SJCRH30 (cell line): ENCODE measurements at regions not wholly inside any gene's neighbourhood (a gene's known extent, or its start where the extent isn't known, plus 50 kb on each side); places are given as distances from the start of the nearest gene placed in this dataset.
"Not testable (repeated sequence)": the region's sequence is repeated elsewhere in the genome, so short reads cannot be mapped to it uniquely, and the experiment has no call there.

Experiments
- DNase-seq, 2 experiments: peaks; one replicate each; pipeline ENCODE4 v3.0.0-alpha.2; 2015 to 2020
- H3K27ac ChIP-seq: fragments of 250-450 bp; sonication (Bioruptor Pico); 2 replicates; pipeline ENCODE4 v1.5.1; 2020; ENCODE audit warnings: mild to moderate bottlenecking, moderate library complexity
- H3K27me3 ChIP-seq: fragments of 250-450 bp; sonication (Bioruptor Pico); 2 replicates; pipeline ENCODE4 v1.5.1; 2020; ENCODE audit warnings: mild to moderate bottlenecking, moderate library complexity
- H3K36me3 ChIP-seq: fragments of 250-450 bp; sonication (Bioruptor Pico); 2 replicates; pipeline ENCODE4 v1.5.1; 2020; ENCODE audit warnings: mild to moderate bottlenecking, moderate library complexity
- H3K4me1 ChIP-seq: fragments of 250-450 bp; sonication (Bioruptor Pico); 2 replicates; pipeline ENCODE4 v1.5.1; 2020; ENCODE audit warnings: mild to moderate bottlenecking, moderate library complexity
- H3K4me3 ChIP-seq: fragments of 250-450 bp; sonication (Bioruptor Pico); 2 replicates; pipeline ENCODE4 v1.5.1; 2020; ENCODE audit warnings: mild to moderate bottlenecking, moderate library complexity
- H3K9me3 ChIP-seq: fragments of 250-450 bp; sonication (Bioruptor Pico); replicated peaks from 2 replicates; pipeline ENCODE4 v1.5.1; 2020; ENCODE audit warnings: mild to moderate bottlenecking, moderate library complexity

DNA sequence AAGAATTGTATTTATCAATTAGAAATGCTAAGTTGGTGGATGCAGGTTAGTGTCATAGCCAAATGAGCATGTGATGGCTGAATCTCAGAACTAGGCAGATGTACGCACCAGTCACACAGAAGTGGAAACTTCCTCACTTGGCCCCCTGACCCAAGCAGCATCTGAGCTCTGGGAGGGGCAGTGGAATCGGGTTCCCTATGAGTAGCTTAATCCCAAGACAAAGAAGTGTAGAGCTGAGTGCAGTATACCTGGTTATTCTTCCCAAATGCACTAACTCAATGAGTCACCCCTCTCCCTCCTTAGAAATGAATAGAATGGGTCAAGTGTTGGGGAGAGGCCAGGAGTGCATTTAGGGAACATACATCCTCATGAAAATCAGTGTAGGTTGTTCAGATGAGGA lies 224.6 kb downstream of the FAT3 start:
- no peaks in the 10 kb centered on the region for H3K27me3 ChIP-seq
- no peaks in the 10 kb centered on the region for H3K36me3 ChIP-seq
- H3K4me3 ChIP-seq, result no peak overlapping the region
- DNase-seq, result no peak
- H3K27ac ChIP-seq, result no peak overlapping the region
- no peaks in the 10 kb centered on the region; the same call in 1 of the 2 replicates for H3K4me1 ChIP-seq
- no peaks in the 10 kb centered on the region for H3K9me3 ChIP-seq

DNA sequence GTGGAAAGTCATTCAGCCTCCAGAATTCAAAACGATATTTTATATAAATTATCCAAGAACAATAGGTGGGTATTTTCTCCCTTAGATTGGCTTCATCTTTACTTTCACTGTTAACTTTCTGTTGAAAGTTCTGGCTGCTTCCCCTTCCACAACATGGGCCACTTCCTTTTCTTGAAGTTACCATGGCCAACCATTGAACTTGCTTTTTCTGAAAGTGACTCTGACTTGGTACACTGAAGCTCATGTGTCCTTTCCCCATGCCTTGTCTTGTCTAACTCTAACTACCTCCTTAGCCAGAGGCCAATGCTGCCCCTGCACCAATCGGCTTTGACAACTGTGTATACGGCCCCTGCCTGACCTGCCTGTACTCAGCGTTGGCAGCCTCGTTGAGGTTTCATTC lies 225.2 kb downstream of the FAT3 start:
- no peaks in the 10 kb centered on the region for H3K9me3 ChIP-seq
- no peak overlapping the region for H3K27ac ChIP-seq
- H3K36me3 ChIP-seq, result no peaks in the 10 kb centered on the region
- no peak for DNase-seq
- peaks cover 4% of the 10 kb centered on the region; the same call in 1 of the 2 replicates for H3K4me1 ChIP-seq
- no peak overlapping the region for H3K4me3 ChIP-seq
- H3K27me3 ChIP-seq, result no peaks in the 10 kb centered on the region

GRCh38 chr11:92451063-92451462 lies 226.4 kb downstream of the FAT3 start:
- no peak for DNase-seq
- Histone ChIP-seq H3K36me3 (no peaks in the 10 kb centered on the region), H3K4me3 (no peak overlapping the region), H3K9me3 (no peaks in the 10 kb centered on the region), H3K4me1 (peaks cover 8% of the 10 kb centered on the region; the same call in 1 of the 2 replicates), H3K27ac (no peak overlapping the region), H3K27me3 (no peaks in the 10 kb centered on the region)

DNA sequence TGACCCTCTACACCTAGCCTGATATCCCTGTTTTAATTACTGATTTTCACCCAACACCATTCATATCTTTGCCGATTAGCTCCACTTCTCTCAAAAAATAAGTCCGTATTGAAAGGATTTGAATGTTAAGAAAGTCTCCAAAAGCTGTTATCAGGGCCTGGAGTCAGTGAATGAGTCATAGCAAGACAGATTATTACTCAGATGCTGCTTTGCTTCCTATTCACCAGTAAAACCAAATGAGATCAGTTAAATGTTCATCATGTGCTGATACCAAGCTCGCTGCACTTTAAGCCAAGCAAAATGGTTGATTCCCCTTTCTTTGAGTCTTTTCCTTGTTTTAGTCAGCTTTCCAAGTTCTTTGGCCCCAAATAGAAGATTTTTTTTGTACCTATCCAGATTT lies 228.4 kb downstream of the FAT3 start:
- H3K27ac ChIP-seq, result no peak overlapping the region
- no peaks in the 10 kb centered on the region for H3K36me3 ChIP-seq
- no peaks in the 10 kb centered on the region for H3K27me3 ChIP-seq
- H3K4me3 ChIP-seq, result no peak overlapping the region
- H3K4me1 ChIP-seq, result peaks cover 8% of the 10 kb centered on the region; the same call in 1 of the 2 replicates
- H3K9me3 ChIP-seq, result no peaks in the 10 kb centered on the region
- no peak for DNase-seq

- DNase-seq, result peak; percentile 24 to 60
- Histone ChIP-seq H3K27me3 (no peaks in the 10 kb centered on the region), H3K4me1 (peaks cover 11% of the 10 kb centered on the region; the same call in 1 of the 2 replicates), H3K4me3 (no peak overlapping the region), H3K9me3 (no peaks in the 10 kb centered on the region), H3K36me3 (no peaks in the 10 kb centered on the region), H3K27ac (peak overlapping the region; percentile 57)
These were observed 230.7 kb downstream of the FAT3 start for GRCh38 chr11:92455210-92455790.

- no peak for DNase-seq
- Histone ChIP-seq H3K36me3 (no peaks in the 10 kb centered on the region), H3K27ac (no peak overlapping the region), H3K4me3 (no peak overlapping the region), H3K27me3 (no peaks in the 10 kb centered on the region), H3K9me3 (no peaks in the 10 kb centered on the region), H3K4me1 (peaks cover 15% of the 10 kb centered on the region; the same call in 1 of the 2 replicates)
These were observed 232.6 kb downstream of the FAT3 start for GRCh38 chr11:92457250-92457649.

GRCh38 chr11:92458486-92458885 lies 233.9 kb downstream of the FAT3 start:
- no peaks in the 10 kb centered on the region for H3K9me3 ChIP-seq
- no peaks in the 10 kb centered on the region for H3K36me3 ChIP-seq
- no peak overlapping the region for H3K4me3 ChIP-seq
- peaks cover 15% of the 10 kb centered on the region; the same call in 1 of the 2 replicates for H3K4me1 ChIP-seq
- H3K27me3 ChIP-seq, result no peaks in the 10 kb centered on the region
- no peak overlapping the region for H3K27ac ChIP-seq
- DNase-seq, result no peak

DNA sequence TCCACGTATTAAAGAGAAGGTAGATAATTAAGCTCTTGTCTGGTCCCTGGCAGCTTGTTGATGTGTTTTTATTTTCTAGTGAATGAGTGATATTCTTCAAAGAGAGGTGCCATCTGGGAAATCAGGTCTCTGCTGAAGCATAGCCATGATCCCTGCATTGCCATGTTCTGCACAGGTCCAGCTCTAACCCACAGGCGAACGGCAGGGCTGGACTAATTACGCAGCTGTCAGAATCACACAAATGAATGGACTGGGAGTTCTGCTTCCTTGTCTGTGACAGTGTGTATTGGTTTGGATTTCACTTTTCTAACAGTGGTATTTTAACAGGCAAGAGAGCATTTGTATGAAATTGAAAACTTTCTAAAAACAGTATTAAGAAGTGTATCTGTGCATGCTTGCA lies 235.6 kb downstream of the FAT3 start:
- no peaks in the 10 kb centered on the region for H3K9me3 ChIP-seq
- peak; percentile 9 to 49 for DNase-seq
- H3K36me3 ChIP-seq, result no peaks in the 10 kb centered on the region
- peaks cover 17% of the 10 kb centered on the region for H3K4me1 ChIP-seq
- no peak overlapping the region for H3K27ac ChIP-seq
- H3K27me3 ChIP-seq, result no peaks in the 10 kb centered on the region
- no peak overlapping the region for H3K4me3 ChIP-seq

DNA sequence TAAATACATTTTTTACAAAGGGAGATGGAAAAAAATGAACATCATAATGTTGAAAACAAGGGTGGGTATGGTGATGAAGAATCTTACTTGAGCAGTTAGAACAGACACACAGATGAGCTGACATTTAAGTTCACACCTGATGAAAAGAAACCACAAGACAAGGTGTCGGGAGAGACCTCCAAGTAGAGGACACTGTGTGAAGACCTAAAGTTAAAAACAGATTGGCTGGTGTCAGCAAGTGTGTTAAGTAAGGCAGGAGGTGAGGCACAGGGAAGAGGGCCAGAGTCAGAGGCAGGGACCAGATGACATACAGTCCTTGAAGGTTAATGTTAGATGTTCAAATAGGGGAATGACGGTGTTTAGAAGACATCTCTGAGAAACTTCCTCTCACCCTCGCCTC lies 236.8 kb downstream of the FAT3 start:
- no peaks in the 10 kb centered on the region for H3K9me3 ChIP-seq
- H3K4me3 ChIP-seq, result no peak overlapping the region
- no peak for DNase-seq
- H3K27ac ChIP-seq, result no peak overlapping the region
- no peaks in the 10 kb centered on the region for H3K36me3 ChIP-seq
- no peaks in the 10 kb centered on the region for H3K27me3 ChIP-seq
- peaks cover 24% of the 10 kb centered on the region for H3K4me1 ChIP-seq

DNA sequence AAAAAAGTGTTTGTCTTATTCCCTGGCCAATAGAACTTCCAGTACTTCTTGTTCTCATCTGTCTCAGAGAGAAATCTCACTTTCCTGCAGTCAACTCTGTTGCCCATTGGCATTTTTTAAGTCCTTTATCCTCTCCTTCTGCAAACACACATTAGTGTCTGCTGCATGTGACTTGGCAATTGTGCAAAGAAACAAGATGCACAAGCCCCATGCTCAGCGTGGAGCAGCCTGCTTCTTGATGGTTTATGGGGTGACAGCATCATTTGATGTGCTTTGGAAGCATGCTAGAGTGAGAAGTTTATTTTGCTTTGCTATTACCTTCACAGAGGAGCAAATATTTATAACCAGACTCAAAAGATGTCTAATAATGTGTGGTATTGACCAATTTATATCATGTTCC lies 238.2 kb downstream of the FAT3 start:
- Histone ChIP-seq H3K27ac (no peak overlapping the region), H3K36me3 (no peaks in the 10 kb centered on the region), H3K27me3 (no peaks in the 10 kb centered on the region), H3K4me3 (no peak overlapping the region), H3K9me3 (no peaks in the 10 kb centered on the region), H3K4me1 (peaks cover 24% of the 10 kb centered on the region)
- no peak for DNase-seq

DNA sequence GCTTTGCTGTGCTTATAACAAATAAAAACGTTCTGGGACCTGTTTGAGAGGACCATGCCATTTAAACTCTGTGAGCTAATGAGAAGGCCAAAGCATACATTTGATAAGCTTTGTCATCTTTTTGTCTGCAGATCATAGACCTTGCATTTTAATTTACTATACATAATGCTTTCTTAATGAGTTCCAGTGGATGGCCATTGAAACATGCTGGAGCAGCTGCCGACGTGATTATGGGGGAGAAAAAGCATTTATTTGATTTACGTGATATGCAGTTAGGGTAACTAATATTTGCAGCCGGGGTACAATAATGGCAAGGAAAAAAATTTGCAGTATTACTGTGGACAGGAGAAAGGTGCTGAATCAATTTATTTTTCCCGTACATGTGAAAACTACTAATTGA lies 240.2 kb downstream of the FAT3 start:
- no peaks in the 10 kb centered on the region for H3K9me3 ChIP-seq
- H3K27ac ChIP-seq, result peak overlapping the region; percentile 42
- no peak overlapping the region for H3K4me3 ChIP-seq
- H3K36me3 ChIP-seq, result no peaks in the 10 kb centered on the region
- peaks cover 24% of the 10 kb centered on the region for H3K4me1 ChIP-seq
- no peaks in the 10 kb centered on the region for H3K27me3 ChIP-seq
- DNase-seq, result no peak

- H3K36me3 ChIP-seq, H3K27me3 ChIP-seq, H3K27ac ChIP-seq, H3K9me3 ChIP-seq, DNase-seq, H3K4me3 ChIP-seq: not testable (repeated sequence)
- peaks cover 20% of the 10 kb centered on the region for H3K4me1 ChIP-seq
These were observed 240.8 kb downstream of the FAT3 start for GRCh38 chr11:92465410-92465809.

DNA sequence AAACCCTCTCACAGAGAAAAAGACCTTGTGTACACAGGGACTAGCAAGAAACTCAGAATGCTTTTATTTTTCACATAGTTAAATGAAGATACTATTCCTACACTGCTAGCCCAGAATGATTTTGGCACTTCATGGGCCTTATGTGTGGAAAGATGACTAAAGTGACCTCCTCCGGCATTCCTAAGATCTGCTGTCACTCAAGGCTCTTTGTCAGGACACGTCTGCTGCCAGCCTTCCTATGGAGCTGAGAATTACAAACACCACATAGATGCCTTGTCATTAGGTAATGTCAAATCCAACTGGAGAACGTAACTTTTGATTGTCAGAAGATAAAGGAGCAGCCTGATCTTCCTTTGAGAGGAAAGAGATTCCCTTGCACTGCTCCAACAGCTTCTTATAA lies 249.1 kb downstream of the FAT3 start:
- Histone ChIP-seq H3K4me3 (no peak overlapping the region), H3K4me1 (no peaks in the 10 kb centered on the region), H3K9me3 (no peaks in the 10 kb centered on the region), H3K27ac (no peak overlapping the region), H3K27me3 (no peaks in the 10 kb centered on the region), H3K36me3 (no peaks in the 10 kb centered on the region)
- no peak for DNase-seq

- no peak for DNase-seq
- Histone ChIP-seq H3K27ac (no peak overlapping the region), H3K4me3 (no peak overlapping the region), H3K4me1 (no peaks in the 10 kb centered on the region), H3K27me3 (no peaks in the 10 kb centered on the region), H3K9me3 (no peaks in the 10 kb centered on the region), H3K36me3 (no peaks in the 10 kb centered on the region)
These were observed 250.7 kb downstream of the FAT3 start for GRCh38 chr11:92475316-92475715.

DNA sequence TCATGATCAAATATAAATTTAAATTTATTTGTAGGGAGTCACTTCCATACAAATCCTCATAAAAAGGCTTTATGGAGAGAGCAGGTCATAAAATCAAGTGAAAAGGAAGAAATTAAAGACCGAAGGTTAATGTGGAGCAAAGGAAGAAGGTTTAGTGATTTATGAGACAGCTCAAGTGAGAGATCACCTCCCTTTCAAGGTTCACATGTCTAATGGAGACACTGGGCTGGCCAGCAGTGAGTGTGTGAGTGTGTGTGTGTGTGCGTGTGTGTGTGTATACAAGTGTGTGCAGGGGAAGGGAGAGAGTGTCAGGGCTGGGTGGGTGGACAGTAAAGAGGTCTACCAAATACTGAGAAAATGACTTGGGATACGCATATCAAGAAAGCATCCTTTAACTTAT lies 251.2 kb downstream of the FAT3 start:
- DNase-seq, result no peak
- Histone ChIP-seq H3K4me3 (no peak overlapping the region), H3K27me3 (no peaks in the 10 kb centered on the region), H3K9me3 (no peaks in the 10 kb centered on the region), H3K4me1 (no peaks in the 10 kb centered on the region), H3K27ac (no peak overlapping the region), H3K36me3 (no peaks in the 10 kb centered on the region)

DNA sequence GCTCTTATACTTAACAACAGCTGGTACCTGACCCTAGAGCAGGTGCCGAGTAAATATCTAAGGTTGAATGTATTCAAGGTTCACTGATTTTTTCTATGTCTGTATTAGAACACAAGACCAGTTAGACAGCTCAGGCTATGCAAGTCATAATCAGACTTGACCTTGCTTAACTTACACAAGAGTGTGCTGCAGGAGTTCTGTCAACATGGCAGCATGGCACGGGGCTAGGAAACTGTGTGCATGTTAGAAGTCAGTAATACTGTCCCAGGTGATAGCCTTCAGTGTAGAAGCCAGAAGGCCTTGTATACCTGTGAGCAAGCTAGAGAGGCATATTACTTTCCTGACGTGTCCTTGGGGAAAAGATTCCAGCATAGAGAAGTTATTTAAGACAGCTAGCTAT lies 253.1 kb downstream of the FAT3 start:
- no peaks in the 10 kb centered on the region for H3K36me3 ChIP-seq
- no peak overlapping the region for H3K4me3 ChIP-seq
- H3K9me3 ChIP-seq, result no peaks in the 10 kb centered on the region
- H3K27ac ChIP-seq, result no peak overlapping the region
- DNase-seq, result no peak
- no peaks in the 10 kb centered on the region for H3K27me3 ChIP-seq
- H3K4me1 ChIP-seq, result no peaks in the 10 kb centered on the region
